AG08395 (cell line): ENCODE measurements at regions not wholly inside any gene's neighbourhood (a gene's known extent, or its start where the extent isn't known, plus 50 kb on each side); places are given as distances from the start of the nearest gene placed in this dataset.

Experiments
- DNase-seq: peaks from one replicate; pipeline ENCODE4 v3.0.0; 2012; ENCODE audit warnings: mixed read lengths, low spot score

DNA sequence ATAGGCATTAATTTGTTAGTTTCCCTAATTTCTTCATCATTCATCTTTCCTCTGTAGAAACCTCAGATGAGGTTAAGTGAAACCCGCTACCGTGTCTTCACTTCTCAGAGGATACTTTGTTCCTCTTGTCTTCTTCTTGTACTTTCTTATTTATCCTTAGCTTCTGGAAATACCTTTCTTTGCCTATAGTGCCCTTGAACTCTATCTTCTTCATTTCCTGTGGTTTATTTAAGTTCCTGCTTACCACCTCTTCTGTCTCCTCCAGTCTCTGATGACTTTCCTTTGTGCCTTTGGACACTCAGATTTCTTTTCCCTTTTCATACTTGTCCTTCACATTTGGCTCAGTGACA lies 159.6 kb upstream of the LEF1 start:
- DNase-seq = no peak

- no peak for DNase-seq
Observed at GRCh38 chr4:108327642-108328382, 159.1 kb upstream of the LEF1 start.

DNA sequence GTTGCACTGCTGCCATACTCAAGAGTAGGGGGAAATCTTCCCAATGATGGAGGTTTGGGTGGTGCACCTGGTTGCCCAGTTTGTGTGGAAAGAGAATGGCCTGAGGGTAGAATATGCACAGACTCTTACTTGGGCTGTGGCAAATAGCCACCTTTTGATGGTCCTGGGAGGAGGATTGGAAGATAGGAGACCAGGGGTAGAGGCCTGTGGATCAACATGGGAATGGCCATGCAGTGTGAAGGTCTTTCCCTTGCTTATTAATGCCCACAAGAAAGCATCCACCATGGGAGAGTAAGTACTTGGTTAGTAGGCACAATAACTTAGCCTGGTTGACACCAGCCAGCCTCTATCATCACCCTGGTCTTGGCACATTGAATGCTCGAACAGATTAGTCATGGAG lies 156.8 kb upstream of the LEF1 start:
- DNase-seq = no peak

DNA sequence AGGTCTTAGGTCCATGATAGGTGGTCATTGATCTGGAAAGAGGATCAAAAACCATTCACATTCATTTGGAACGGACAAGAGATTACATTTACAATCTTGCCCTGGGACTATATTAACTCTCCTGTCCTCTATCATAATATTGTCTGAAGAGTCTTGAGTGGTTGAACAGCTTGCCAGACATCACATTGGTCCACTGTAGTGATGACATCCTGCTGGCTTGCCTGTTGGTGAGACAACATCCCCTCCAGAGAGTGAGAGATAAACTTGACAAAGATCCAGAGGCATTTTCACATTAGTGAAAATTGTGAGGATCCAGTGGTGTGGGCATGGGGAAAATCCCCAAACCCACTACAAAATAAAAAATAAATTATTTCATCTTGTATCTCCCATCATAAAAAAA lies 155.7 kb upstream of the LEF1 start:
- no peak for DNase-seq

DNA sequence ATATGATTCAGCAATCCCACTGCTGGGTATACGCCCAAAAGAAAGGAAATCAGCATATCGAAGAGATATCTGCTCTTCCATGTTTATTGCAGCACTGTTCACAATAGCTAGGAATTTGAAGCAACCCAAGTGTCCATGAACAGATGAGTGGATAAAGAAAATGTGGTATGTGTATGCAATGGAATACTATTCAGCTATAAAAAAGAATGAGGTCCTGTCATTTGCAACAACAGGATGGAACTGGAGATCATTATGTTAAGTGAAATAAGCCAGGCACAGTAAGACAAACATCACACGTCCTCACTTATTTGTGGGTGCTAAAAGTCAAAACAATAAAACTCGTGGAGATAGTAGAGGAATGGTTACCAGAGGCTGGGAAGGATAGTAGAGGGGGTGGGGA lies 153.8 kb upstream of the LEF1 start:
- DNase-seq = no peak

DNA sequence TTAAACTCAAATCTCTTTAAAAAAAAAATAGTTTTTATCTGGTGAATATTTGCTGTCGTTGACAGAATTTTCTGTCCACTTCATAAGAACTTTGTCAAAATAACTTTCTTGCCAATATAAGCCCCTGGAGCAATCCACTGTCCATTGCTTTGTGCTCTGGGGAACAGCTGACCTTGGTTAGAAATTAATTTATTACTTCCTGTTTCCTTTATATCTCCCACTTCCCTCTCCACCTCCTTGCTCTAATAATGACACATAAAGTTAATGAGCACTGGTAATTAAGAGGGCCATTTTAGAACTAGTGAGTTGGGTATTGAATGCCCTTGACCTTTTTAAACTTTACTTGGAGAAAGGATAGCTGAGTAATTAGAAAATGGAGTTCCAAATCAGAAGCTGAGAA lies 151.3 kb upstream of the LEF1 start:
- no peak for DNase-seq

DNA sequence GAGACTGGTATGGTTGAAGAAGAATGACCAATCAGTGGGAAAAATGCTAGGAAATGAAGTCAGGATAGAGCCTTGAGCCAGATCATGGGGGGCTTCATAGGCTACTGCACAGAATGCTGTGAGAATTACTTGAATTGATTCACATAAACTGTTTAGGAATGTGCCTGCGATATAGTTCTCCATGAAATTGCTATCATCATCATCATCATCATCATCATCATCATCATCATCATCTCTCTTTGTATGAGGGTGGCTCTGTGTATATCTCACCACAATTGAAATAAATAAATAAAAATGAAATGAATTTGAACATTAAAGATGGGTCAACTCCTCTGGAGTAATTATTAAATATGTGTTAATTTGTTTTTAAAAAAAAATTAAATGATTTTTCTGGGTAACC lies 148.6 kb upstream of the LEF1 start:
- no peak for DNase-seq

- no peak for DNase-seq
Observed at GRCh38 chr4:108315694-108316093, 147.0 kb upstream of the LEF1 start.

DNA sequence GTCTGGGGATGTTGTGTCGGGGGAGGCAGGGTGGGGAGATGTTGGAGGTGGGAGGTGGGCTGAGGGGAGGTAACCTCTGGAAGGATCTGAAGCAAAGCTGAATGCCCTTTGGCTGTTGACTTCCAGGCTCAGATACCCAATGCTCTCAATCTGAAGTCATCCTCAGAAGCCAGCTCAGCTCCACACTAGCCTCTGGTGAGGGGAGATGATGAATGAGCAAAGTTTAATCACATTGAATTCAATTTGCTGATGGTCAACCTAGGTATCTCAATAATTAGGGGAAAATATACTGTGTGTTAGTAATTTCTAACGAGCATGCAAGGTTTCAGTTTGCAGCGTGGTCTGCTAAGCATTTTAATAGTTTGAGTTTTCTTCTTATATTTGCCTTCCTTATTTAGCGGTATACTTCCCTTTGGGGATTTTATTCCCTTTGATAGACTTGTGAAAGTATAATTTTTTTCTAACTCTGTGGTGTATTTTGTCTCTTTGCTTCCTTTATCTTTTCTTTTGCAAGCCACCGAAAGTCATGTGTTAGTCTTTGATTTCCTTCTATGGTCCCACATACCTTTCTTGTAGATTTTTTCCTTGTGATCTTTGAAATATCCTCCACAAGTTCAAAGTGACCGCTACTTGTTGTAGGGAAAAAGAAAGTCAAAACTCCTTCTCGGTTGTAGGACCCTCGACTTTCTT lies 146.3 kb upstream of the LEF1 start:
- no peak for DNase-seq

- no peak for DNase-seq
Observed at GRCh38 chr4:108313546-108314339, 145.0 kb upstream of the LEF1 start.

- no peak for DNase-seq
Observed at GRCh38 chr4:108311313-108311712, 142.6 kb upstream of the LEF1 start.

- no peak for DNase-seq
Observed at GRCh38 chr4:108303488-108304177, 134.9 kb upstream of the LEF1 start.

DNA sequence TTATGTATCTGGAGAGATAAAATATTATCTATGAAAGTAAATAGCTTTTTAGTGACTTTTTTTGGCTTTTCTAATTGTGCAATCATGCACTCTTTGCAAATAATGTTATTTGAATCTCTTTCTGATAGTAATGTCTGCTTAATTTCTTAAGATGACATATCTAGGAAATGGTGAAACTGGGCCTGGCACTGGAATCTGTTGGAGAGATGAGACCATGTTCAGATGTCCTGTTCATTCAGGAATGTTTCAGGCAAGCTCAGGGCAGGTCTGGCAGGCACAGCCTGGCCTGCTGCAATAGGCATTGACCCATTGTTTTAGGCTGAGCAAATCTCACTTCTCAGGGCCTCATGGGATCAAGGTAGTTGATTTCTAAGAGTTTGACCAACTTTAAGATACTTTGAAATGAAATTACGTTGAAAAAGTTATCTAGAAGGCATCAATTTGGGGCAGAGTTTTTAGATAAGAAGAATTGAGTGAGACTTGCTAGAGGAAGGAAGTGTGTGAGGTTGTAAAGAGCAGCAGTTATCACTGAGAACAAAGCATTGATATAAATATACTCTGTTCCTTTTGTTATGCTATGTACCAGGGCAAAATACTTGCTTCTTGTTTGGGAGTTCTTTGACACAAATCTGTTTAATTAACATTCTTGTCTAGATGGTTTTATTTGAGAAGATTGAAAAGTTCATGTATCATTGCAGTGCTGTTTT lies 133.0 kb upstream of the LEF1 start:
- no peak for DNase-seq

DNA sequence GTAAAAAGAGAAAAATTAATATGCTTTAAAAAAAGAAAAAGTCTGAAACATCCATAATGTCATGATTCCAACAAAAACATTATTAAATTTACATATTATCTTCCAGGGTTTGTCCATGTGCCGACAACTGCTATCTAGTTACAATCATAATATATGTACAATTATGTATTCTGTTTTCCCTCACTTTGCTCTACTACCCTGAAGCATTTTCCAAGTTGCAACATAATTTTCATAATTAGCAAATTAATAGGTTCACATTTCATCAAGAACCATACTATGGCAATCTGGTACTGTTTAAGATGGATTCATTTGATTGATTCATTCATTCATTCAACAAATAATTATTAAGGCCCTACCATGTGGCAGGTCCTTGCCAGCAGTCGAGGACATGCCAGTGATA lies 128.9 kb upstream of the LEF1 start:
- no peak for DNase-seq

DNA sequence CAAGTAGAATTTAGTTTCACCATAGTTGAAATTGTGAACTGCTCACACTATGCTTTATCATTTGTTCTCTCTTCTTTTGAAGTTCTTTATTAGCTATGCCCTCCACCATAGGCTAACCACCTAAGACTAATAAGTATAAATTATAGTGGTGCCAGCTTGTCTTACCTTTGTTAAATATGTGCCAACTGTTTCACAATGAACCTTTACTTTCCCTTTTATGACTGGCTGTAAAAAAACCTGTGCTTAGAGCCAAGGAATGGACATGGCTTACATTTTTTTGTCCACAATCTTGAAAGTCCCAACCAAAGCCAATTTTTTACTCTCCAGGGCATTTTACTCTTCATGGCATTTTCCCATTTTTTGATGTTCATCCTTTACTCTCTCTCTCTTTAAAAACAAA lies 123.5 kb upstream of the LEF1 start:
- DNase-seq = no peak

DNA sequence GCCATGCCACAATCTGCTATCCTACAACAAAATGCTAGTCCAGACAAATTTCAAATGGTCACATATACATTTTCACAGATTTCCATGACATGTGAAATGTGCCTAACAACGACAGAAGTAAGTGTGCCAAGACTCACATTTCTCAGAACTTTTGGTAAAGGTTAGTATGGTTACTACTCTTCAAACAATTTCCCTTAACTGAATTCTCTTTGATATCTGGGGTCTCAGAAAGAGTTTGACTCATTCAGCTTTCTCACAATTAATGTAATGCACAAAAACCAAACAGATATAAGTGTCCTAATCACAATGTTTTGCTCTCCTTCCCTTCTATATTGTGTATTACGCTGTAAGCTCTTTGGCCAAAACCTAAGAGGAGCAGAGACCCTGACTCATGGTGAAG lies 122.4 kb upstream of the LEF1 start:
- no peak for DNase-seq

DNA sequence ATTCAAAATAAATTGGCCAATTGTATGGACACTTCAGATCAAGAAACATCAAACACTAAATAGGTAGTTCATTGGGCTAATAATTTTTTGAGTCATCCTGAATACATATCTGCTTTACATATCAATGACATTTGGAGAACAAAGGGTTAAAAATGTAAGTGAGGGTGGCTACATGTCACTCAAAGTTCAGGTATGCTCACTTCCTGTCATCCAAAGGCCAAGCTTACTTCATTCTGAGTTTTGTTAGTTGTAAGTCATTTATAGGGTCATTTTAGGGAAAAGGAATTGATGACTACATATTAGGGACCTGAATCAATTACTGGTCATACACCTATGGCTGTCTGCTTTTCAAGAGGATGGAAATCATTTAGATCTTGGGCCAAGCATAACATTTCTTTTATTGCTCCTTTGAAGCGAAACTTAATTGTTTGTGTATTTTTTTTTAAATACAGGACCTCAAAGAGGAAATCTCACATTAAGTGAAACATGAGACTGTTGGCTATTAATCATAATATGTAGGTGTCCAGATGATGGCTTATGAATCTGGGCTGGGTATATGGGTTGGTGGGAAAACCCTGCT lies 119.2 kb upstream of the LEF1 start:
- DNase-seq = no peak

DNA sequence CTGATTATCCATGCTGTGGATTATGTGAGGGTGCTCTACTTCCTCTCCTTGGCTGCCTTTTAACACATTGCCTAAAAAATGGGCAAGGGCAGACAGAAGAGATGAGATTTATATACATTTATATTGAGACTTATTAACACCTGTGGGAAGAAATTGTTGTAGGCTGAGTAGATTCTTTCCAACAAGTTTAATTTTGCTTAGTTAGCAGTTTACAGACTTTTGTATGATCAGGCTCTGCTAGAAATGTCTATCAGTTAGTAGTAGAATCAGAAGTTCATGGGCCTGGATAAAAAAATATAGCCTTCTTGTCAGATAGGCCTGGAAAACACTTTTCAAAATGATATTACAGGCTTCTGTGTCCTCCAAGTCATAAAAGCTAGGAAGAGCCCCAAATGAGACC lies 111.3 kb upstream of the LEF1 start:
- no peak for DNase-seq

DNA sequence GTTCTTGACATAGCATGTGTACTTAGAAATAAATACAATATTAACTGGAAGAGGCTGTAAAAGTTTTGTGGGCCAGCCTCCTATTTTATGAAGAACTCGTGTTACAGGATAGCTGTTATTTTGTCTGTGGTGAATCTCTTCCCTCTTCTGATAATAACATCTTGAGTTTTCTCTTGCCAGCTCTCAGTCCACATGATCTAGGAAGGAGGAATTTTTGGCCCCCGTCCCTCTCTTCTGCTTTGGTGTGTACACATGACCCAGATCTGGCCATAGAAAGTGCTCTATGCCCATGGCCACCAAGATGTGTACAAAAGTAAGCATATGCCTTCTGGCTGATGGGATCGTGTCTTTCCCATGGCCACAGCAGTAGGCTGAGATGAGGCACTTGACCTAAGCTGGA lies 108.0 kb upstream of the LEF1 start:
- no peak for DNase-seq

GRCh38 chr4:108272986-108273385 lies 104.3 kb upstream of the LEF1 start:
- no peak for DNase-seq

DNA sequence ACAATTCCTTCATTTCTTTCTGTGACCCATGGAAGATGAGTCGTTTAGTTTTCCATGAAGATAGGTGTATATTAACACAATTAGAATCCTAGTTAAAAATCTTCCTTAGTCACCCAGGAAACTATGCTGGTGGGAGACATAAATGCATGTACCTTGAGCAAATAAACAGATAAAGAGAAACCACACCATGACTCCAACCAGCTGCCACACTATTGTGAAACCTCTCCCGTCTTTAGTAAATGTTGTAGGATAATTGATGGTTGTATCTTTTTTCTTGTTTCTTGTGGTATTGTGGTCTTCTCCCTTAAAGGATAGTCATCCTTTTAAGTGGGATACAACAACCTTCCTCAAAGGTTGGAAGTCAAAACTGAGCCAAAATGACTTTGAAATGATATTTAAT lies 103.8 kb upstream of the LEF1 start:
- DNase-seq = no peak

DNA sequence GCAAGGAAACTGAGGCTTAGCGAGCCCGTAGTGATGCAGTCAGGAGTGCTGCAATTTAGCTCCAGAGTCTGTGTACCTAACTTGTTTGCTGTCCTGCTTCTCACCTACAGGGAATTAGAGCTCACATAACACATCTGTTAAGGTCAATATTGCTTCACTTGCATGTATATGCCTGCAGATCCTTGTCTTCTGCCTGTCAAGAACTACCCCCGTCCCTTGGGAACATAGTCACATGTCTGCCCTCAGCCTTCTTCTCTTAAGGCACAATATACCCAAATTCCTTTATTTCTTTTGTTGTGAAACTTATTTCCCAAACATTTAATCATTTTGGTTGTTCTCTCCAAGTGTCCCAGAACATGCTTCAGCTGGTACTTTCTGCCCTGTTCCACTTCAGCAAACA lies 103.3 kb upstream of the LEF1 start:
- DNase-seq = no peak
